A549 (cell line): ENCODE measurements at regions not wholly inside any gene's neighbourhood (a gene's known extent, or its start where the extent isn't known, plus 50 kb on each side); places are given as distances from the start of the nearest gene placed in this dataset.

Experiments used
- ATAC-seq, 2 experiments: fragments of 200-7000 bp in 1 of 2; fragments of >200 bp in 1 of 2; cut with Nextera tagmentation in 1 of 2; cut with Tn5 transposase in 1 of 2; 3 replicates each; pipeline versions ENCODE4 v1.8.0 to v1.9.1; 2018 to 2020; ENCODE audit warnings: mild to moderate bottlenecking in 1 of 2, moderate library complexity in 1 of 2
- CTCF ChIA-PET: fragments of 300-600 bp; sonication (Branson Sonifier 250); formaldehyde crosslinking; extraction: SDS; loops from one replicate; lab custom pipeline; 2021; ENCODE audit warnings: antibody characterized with exemption, inconsistent platforms; lab: Yijun Ruan, JAX
- POLR2A ChIA-PET: fragments of 350-600 bp; formaldehyde crosslinking; extraction: SDS; loops from one replicate; lab custom pipeline; 2021; ENCODE audit warnings: antibody characterized with exemption, inconsistent platforms; lab: Yijun Ruan, JAX
- DNase-seq, 2 experiments: peaks; one replicate each; pipeline versions ENCODE4 v3.0.0 to v3.0.0-alpha.2; 2011 to 2016; ENCODE audit warnings: low read depth in 1 of 2, low spot score in 1 of 2
- FAIRE-seq: peaks from 2 replicates; lab custom pipeline; 2011; peaks lifted over from hg19 to GRCh38; lab: Jason Lieb, UNC
- H3K27ac ChIP-seq, 2 experiments: fragments of >200 bp; sonication (Bioruptor Twin); formaldehyde crosslinking; 3 replicates each; pipeline ENCODE4 v1.5.1; 2016 to 2017
- H3K4me1 ChIP-seq: fragments of >200 bp; sonication (Bioruptor Twin); formaldehyde crosslinking; 3 replicates; pipeline ENCODE4 v1.6.1; 2016
- H3K4me2 ChIP-seq: fragments of >200 bp; sonication (Bioruptor Twin); formaldehyde crosslinking; 3 replicates; pipeline ENCODE4 v1.6.1; 2016
- H3K4me3 ChIP-seq: fragments of >200 bp; sonication (Bioruptor Twin); formaldehyde crosslinking; 3 replicates; pipeline ENCODE4 v1.5.1; 2016
- H3K9me3 ChIP-seq: fragments of >200 bp; sonication (Bioruptor Twin); formaldehyde crosslinking; 3 replicates; pipeline ENCODE4 v1.6.1; 2016
- ATOH8 ChIP-seq: fragments of 250-450 bp; sonication (Bioruptor Pico); IDR thresholded peaks from 2 replicates; pipeline ENCODE4 v1.5.0; 2020; ENCODE audit warnings: low read depth, mild to moderate bottlenecking, moderate library complexity
- BCL3 ChIP-seq: fragments of >200 bp; sonication (Bioruptor Twin); formaldehyde crosslinking; IDR thresholded peaks from 3 replicates; pipeline ENCODE4 v1.6.1; 2016
- BHLHE40 ChIP-seq: IDR thresholded peaks from 2 replicates; pipeline ENCODE4 v1.6.1; 2012; ENCODE audit warnings: low read depth, low read length, inconsistent platforms
- CEBPB ChIP-seq, 2 experiments: fragments of >200 bp in 1 of 2; sonication (Bioruptor Twin) in 1 of 2; formaldehyde crosslinking in 1 of 2; IDR thresholded peaks; 2 replicates each; pipeline ENCODE4 v1.6.1; 2012 to 2016
- EHF ChIP-seq: fragments of 250-450 bp; sonication (Bioruptor Pico); IDR thresholded peaks from 2 replicates; pipeline ENCODE4 v1.5.0; 2020; ENCODE audit warnings: mild to moderate bottlenecking
- EP300 ChIP-seq, 2 experiments: fragments of >200 bp; sonication (Bioruptor Twin); formaldehyde crosslinking; IDR thresholded peaks; 2 replicates in 1 of 2; 3 replicates in 1 of 2; pipeline ENCODE4 v1.6.1; 2016 to 2017
- ESRRA ChIP-seq: fragments of 150-350 bp; IDR thresholded peaks from 2 replicates; pipeline ENCODE4 v1.6.1; 2014; ENCODE audit warnings: mild to moderate bottlenecking, low read length, borderline replicate concordance
- GATA3 ChIP-seq: IDR thresholded peaks from 2 replicates; pipeline ENCODE4 v1.6.1; 2012; ENCODE audit warnings: borderline replicate concordance
- HEYL ChIP-seq: fragments of 250-450 bp; sonication (Bioruptor Pico); IDR thresholded peaks from 2 replicates; pipeline ENCODE4 v1.8.0; 2021; ENCODE audit warnings: mild to moderate bottlenecking, moderate library complexity
- HOXA7 ChIP-seq: fragments of 250-450 bp; sonication (Bioruptor Pico); IDR thresholded peaks from 2 replicates; pipeline ENCODE4 v1.5.0; 2020; ENCODE audit warnings: mild to moderate bottlenecking, moderate library complexity
- HOXB5 ChIP-seq: fragments of 250-450 bp; sonication (Bioruptor Pico); IDR thresholded peaks from 2 replicates; pipeline ENCODE4 v1.5.0; 2020; ENCODE audit warnings: mild to moderate bottlenecking, moderate library complexity
- JUNB ChIP-seq: fragments of >200 bp; sonication (Bioruptor Twin); formaldehyde crosslinking; IDR thresholded peaks from 2 replicates; pipeline ENCODE4 v1.6.1; 2016
- MAFK ChIP-seq: fragments of 450-650 bp; IDR thresholded peaks from 2 replicates; pipeline ENCODE4 v1.6.1; 2014; ENCODE audit not compliant: partially characterized antibody
- MAX ChIP-seq: IDR thresholded peaks from 2 replicates; pipeline ENCODE4 v1.6.1; 2012
- MAZ ChIP-seq: fragments of 150-350 bp; IDR thresholded peaks from 2 replicates; pipeline ENCODE4 v1.6.1; 2014; ENCODE audit warnings: antibody characterized with exemption, low read depth, low read length, borderline replicate concordance
- MYC ChIP-seq: IDR thresholded peaks from 2 replicates; pipeline ENCODE4 v1.6.1; 2012; ENCODE audit warnings: mild to moderate bottlenecking, inconsistent platforms, low read length, improper control_type of control experiment, borderline replicate concordance
- NPAS2 ChIP-seq: fragments of 250-450 bp; sonication (Bioruptor Pico); IDR thresholded peaks from 2 replicates; pipeline ENCODE4 v1.8.0; 2022; ENCODE audit warnings: mild to moderate bottlenecking, moderate library complexity, borderline replicate concordance
- NR3C1 ChIP-seq: fragments of >200 bp; sonication (Bioruptor Twin); formaldehyde crosslinking; IDR thresholded peaks from 3 replicates; pipeline ENCODE4 v1.6.1; 2017
- PHF8 ChIP-seq: fragments of 200-600 bp; sonication (generic); IDR thresholded peaks from 2 replicates; pipeline ENCODE4 v1.6.1; 2016; ENCODE audit warnings: low read depth, mild to moderate bottlenecking, antibody characterized with exemption, moderate library complexity, borderline replicate concordance
- POLR2A ChIP-seq: IDR thresholded peaks from 2 replicates; pipeline ENCODE4 v1.6.1; 2012; ENCODE audit warnings: mild to moderate bottlenecking, low read length
- RFX5 ChIP-seq: fragments of 450-650 bp; IDR thresholded peaks from 2 replicates; pipeline ENCODE4 v1.7.1; 2014; ENCODE audit warnings: antibody characterized with exemption, mild to moderate bottlenecking, moderate library complexity
- SMC3 ChIP-seq: fragments of >200 bp; sonication (Bioruptor Twin); formaldehyde crosslinking; IDR thresholded peaks from 3 replicates; pipeline ENCODE4 v1.6.1; 2018; ENCODE audit warnings: inconsistent platforms
- TP53 ChIP-seq: fragments of 250-450 bp; sonication (Bioruptor Pico); IDR thresholded peaks from 2 replicates; pipeline ENCODE4 v1.5.0; 2021; ENCODE audit warnings: mild to moderate bottlenecking, moderate library complexity
- WGBS: methylation state at CpG from one replicate; pipeline ENCODE4 v1.1.6; 2017; ENCODE audit errors: missing lambda C conversion rate; 5-methylcytosine and 5-hydroxymethylcytosine counted together
- TF ChIP-seq, protein P1 (sequence below): fragments of >200 bp; sonication (Bioruptor Twin); formaldehyde crosslinking; IDR thresholded peaks from 2 replicates; pipeline ENCODE4 v1.6.1; 2016
- TF ChIP-seq, protein P2 (sequence below): fragments of 200-600 bp; sonication (generic); IDR thresholded peaks from 2 replicates; pipeline ENCODE4 v1.6.1; 2016; ENCODE audit warnings: antibody characterized with exemption, mild to moderate bottlenecking, moderate library complexity

GRCh38 chr20:48453477-48454093 is 374.2 kb downstream of the PREX1 start:
- WGBS = 64% methylated on average over 14 of the region's 15 CpGs
- ChIA-PET POLR2A (no interaction called here), CTCF (no interaction called here)
- ATAC-seq (no peak), FAIRE-seq (no peak), DNase-seq (no peak)
- TF ChIP-seq MAX = no peak
- TF ChIP-seq NR3C1 = no peak
- TF ChIP-seq HOXA7 = no peak
- TF ChIP-seq HEYL (CRISPR knock-in tag) = no peak
- no peak for TF ChIP-seq BHLHE40
- TF ChIP-seq HOXB5 (CRISPR knock-in tag) = no peak
- no peak for TF ChIP-seq PHF8
- TF ChIP-seq JUNB = no peak
- no peak for TF ChIP-seq POLR2A
- TF ChIP-seq MAZ = no peak
- TF ChIP-seq, protein P1, sequence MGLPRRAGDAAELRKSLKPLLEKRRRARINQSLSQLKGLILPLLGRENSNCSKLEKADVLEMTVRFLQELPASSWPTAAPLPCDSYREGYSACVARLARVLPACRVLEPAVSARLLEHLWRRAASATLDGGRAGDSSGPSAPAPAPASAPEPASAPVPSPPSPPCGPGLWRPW = no peak
- TF ChIP-seq EHF (CRISPR knock-in tag) = no peak
- no peak for TF ChIP-seq GATA3
- no peak for TF ChIP-seq ATOH8 (CRISPR knock-in tag)
- no peak for TF ChIP-seq SMC3
- no peak for TF ChIP-seq CEBPB (IDR thresholded peaks at IDR 0.05)
- no peak for TF ChIP-seq MYC
- TF ChIP-seq EP300 (IDR thresholded peaks at IDR 0.05) = no peak
- TF ChIP-seq, protein P2, sequence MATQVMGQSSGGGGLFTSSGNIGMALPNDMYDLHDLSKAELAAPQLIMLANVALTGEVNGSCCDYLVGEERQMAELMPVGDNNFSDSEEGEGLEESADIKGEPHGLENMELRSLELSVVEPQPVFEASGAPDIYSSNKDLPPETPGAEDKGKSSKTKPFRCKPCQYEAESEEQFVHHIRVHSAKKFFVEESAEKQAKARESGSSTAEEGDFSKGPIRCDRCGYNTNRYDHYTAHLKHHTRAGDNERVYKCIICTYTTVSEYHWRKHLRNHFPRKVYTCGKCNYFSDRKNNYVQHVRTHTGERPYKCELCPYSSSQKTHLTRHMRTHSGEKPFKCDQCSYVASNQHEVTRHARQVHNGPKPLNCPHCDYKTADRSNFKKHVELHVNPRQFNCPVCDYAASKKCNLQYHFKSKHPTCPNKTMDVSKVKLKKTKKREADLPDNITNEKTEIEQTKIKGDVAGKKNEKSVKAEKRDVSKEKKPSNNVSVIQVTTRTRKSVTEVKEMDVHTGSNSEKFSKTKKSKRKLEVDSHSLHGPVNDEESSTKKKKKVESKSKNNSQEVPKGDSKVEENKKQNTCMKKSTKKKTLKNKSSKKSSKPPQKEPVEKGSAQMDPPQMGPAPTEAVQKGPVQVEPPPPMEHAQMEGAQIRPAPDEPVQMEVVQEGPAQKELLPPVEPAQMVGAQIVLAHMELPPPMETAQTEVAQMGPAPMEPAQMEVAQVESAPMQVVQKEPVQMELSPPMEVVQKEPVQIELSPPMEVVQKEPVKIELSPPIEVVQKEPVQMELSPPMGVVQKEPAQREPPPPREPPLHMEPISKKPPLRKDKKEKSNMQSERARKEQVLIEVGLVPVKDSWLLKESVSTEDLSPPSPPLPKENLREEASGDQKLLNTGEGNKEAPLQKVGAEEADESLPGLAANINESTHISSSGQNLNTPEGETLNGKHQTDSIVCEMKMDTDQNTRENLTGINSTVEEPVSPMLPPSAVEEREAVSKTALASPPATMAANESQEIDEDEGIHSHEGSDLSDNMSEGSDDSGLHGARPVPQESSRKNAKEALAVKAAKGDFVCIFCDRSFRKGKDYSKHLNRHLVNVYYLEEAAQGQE = no peak
- no peak overlapping the region for H3K27ac ChIP-seq
- H3K4me2 ChIP-seq = no peak overlapping the region
- H3K4me3 ChIP-seq = no peak overlapping the region
- H3K9me3 ChIP-seq = no peaks in the 10 kb centered on the region
- H3K4me1 ChIP-seq = no peaks in the 10 kb centered on the region

- no peak for ATAC-seq
- Histone ChIP-seq H3K27ac (no peak overlapping the region), H3K4me3 (no peak overlapping the region), H3K4me2 (no peak overlapping the region), H3K9me3 (no peaks in the 10 kb centered on the region), H3K4me1 (no peaks in the 10 kb centered on the region)
- no peak for TF ChIP-seq POLR2A
- no peak for TF ChIP-seq NR3C1
- no peak for TF ChIP-seq MAFK
- TF ChIP-seq, protein P2 = no peak
- no peak for TF ChIP-seq NPAS2 (CRISPR knock-in tag)
- no peak for TF ChIP-seq GATA3
- no peak for TF ChIP-seq HOXA7
- no peak for TF ChIP-seq SMC3
- TF ChIP-seq TP53 = no peak
- TF ChIP-seq EP300 (IDR thresholded peaks at IDR 0.05) = no peak
- TF ChIP-seq CEBPB (IDR thresholded peaks at IDR 0.05) = no peak
- TF ChIP-seq BCL3 = no peak
- TF ChIP-seq RFX5 = no peak
- TF ChIP-seq ESRRA = no peak
- TF ChIP-seq BHLHE40 = no peak
- POLR2A ChIA-PET = no interaction called here
- FAIRE-seq = no peak
- no peak for DNase-seq
- CTCF ChIA-PET = no interaction called here
- WGBS = 23% methylated on average over 5 of the region's 6 CpGs
Observed at GRCh38 chr20:48451401-48451800, 376.4 kb downstream of the PREX1 start.
